GM21526 (cell line): ENCODE measurements at regions not wholly inside any gene's neighbourhood (a gene's known extent, or its start where the extent isn't known, plus 50 kb on each side); places are given as distances from the start of the nearest gene placed in this dataset.
"Not testable (repeated sequence)": the region's sequence is repeated elsewhere in the genome, so short reads cannot be mapped to it uniquely, and the experiment has no call there.

Source experiments
- ATAC-seq: cut with Tn5 transposase; IDR thresholded peaks from one replicate; pipeline ENCODE4 v1.9.1; 2021; ENCODE audit warnings: moderate library complexity; ENCODE audit not compliant: unreplicated experiment, low FRiP score

- no peak for ATAC-seq
Observed at GRCh38 chr4:91837608-91838029, 466.1 kb upstream of the GRID2 start.

- ATAC-seq = no peak
Observed at GRCh38 chr4:91838181-91838861, 465.4 kb upstream of the GRID2 start.

GRCh38 chr4:91840359-91840758 is 463.4 kb upstream of the GRID2 start:
- no peak for ATAC-seq

- ATAC-seq = no peak
Observed at GRCh38 chr4:91846233-91846632, 457.5 kb upstream of the GRID2 start.

- ATAC-seq = no peak
Observed at GRCh38 chr4:91851456-91851855, 452.3 kb upstream of the GRID2 start.

- ATAC-seq = no peak
Observed at GRCh38 chr4:91887926-91888325, 415.8 kb upstream of the GRID2 start.

- not testable (repeated sequence) for ATAC-seq
Observed at GRCh38 chr4:91891217-91891616, 412.5 kb upstream of the GRID2 start.

GRCh38 chr4:91894006-91894405 is 409.8 kb upstream of the GRID2 start:
- no peak for ATAC-seq

GRCh38 chr4:91904556-91904955 is 399.2 kb upstream of the GRID2 start:
- ATAC-seq = no peak

- ATAC-seq = no peak
Observed at GRCh38 chr4:91909963-91910362, 393.8 kb upstream of the GRID2 start.

- no peak for ATAC-seq
Observed at GRCh38 chr4:91914176-91914804, 389.5 kb upstream of the GRID2 start.

- no peak for ATAC-seq
Observed at GRCh38 chr4:91916219-91916618, 387.5 kb upstream of the GRID2 start.

GRCh38 chr4:91924625-91925024 is 379.1 kb upstream of the GRID2 start:
- no peak for ATAC-seq

- no peak for ATAC-seq
Observed at GRCh38 chr4:91935217-91935616, 368.5 kb upstream of the GRID2 start.

- ATAC-seq = no peak
Observed at GRCh38 chr4:91936311-91936710, 367.5 kb upstream of the GRID2 start.

GRCh38 chr4:91957963-91958362 is 345.8 kb upstream of the GRID2 start:
- ATAC-seq = no peak

GRCh38 chr4:91958596-91958995 is 345.2 kb upstream of the GRID2 start:
- no peak for ATAC-seq

GRCh38 chr4:91961504-91961903 is 342.3 kb upstream of the GRID2 start:
- no peak for ATAC-seq

- ATAC-seq = no peak
Observed at GRCh38 chr4:91963486-91963885, 340.3 kb upstream of the GRID2 start.

- no peak for ATAC-seq
Observed at GRCh38 chr4:91965166-91965565, 338.6 kb upstream of the GRID2 start.

GRCh38 chr4:91973479-91974153 is 330.1 kb upstream of the GRID2 start:
- ATAC-seq = no peak

GRCh38 chr4:91984466-91984865 is 319.3 kb upstream of the GRID2 start:
- ATAC-seq = no peak
